ENCODE measurements at regions not wholly inside any gene's neighbourhood (a gene's known extent, or its start where the extent isn't known, plus 50 kb on each side); places are given as distances from the start of the nearest gene placed in this dataset.

- no peak; the same call in 1 of the 2 replicates for TF ChIP-seq RERE (CRISPR knock-in tag; IDR thresholded peaks at IDR 0.05; ENCODE audit: low read depth)
- TF ChIP-seq GATA4 (IDR thresholded peaks at IDR 0.05; ENCODE audit: borderline replicate concordance, low read depth) = no peak
- TF ChIP-seq FOXP1 (IDR thresholded peaks at IDR 0.05) = no peak
- peak; percentile 14; the same call in 1 of the 2 replicates for TF ChIP-seq FOXP1 (CRISPR knock-in tag; IDR thresholded peaks at IDR 0.05)
- TF ChIP-seq NR2F6 (IDR thresholded peaks at IDR 0.05) = peak; percentile 73
- no peak for TF ChIP-seq NR2F6 (CRISPR knock-in tag; IDR thresholded peaks at IDR 0.05)
- TF ChIP-seq HNF1A (IDR thresholded peaks at IDR 0.05; ENCODE audit: low read depth) = 0 out of 2 replicates have a peak, but pooled peaks have one; percentile 31
- no peak for TF ChIP-seq HNF1A (CRISPR knock-in tag; IDR thresholded peaks at IDR 0.05; ENCODE audit: borderline replicate concordance)
- TF ChIP-seq GATAD2A (CRISPR knock-in tag; IDR thresholded peaks at IDR 0.05) = 0 out of 2 replicates have a peak, but pooled peaks have one; percentile 40
These were observed 68.6 kb upstream of the VAV3 start (continued) for GRCh38 chr1:108033550-108033951.

Data from HepG2 (cell line).